ENCODE measurements at regions not wholly inside any gene's neighbourhood (a gene's known extent, or its start where the extent isn't known, plus 50 kb on each side); places are given as distances from the start of the nearest gene placed in this dataset.

DNA sequence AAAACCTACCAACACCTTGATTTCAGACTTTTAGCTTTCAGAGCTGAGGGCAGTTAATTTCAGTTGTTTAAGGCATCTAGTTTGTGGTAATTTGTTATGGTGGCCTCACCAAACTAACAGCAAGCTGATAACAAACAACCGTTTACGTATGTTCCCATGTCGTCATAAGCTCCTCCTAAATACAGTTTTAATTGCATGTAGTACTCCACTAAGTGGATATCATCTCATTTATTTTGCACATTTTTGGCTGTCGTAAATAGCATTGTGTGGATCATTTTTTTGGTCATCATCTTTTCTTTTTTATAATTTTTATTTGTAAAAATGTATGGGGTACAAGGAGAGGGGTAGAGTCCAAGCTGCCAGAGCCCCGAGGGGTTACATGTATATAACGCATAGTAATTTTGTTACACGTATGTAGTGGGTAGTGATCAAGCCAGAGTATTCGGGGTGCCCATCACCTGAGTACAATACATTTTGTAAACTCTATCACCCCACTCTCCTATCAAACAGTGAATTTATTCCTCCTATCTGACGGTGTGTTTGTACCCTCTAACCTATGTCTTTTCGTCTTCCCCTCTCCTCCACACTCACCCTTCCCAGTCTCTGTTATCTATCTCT is 89.2 kb upstream of the MYCN start:
- DNase-seq: no peak
- Histone ChIP-seq H3K36me3 (no peaks in the 10 kb centered on the region), H3K27me3 (no peaks in the 10 kb centered on the region), H3K9me3 (no peaks in the 10 kb centered on the region), H3K4me1 (no peaks in the 10 kb centered on the region), H3K4me3 (no peak overlapping the region), H3K27ac (no peak overlapping the region)
- WGBS, 2 donors: 83 to 91% methylated on average over 10 of the region's 10 CpGs
- intact Hi-C loops (cut with DNase I): no loop called here
- no peak for TF ChIP-seq POLR2A (IDR thresholded peaks at IDR 0.05)

DNA sequence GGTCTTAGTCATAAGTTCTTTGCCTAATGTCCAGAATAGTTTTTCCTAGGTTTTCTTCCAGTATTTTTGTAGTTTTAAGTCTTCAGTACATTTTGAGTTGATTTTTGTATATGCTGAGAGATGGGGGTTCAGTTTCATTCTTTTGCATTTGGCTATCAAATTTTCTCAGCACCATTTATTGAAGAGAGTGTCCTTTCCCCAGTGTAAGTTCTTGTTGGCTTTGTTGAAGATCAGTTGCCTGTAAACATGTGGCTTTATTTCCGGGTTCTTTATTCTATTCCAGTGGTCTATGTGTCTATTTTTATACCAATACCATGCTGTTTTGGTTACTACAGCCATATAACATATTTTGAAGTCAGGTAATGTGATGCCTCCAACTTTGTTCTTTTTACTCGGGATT is 87.5 kb upstream of the MYCN start:
- intact Hi-C loops (cut with DNase I): no loop called here
- Histone ChIP-seq H3K9me3 (no peaks in the 10 kb centered on the region), H3K36me3 (no peaks in the 10 kb centered on the region), H3K27ac (no peak overlapping the region), H3K4me3 (no peak overlapping the region), H3K4me1 (no peaks in the 10 kb centered on the region), H3K27me3 (no peaks in the 10 kb centered on the region)
- TF ChIP-seq, protein P1, sequence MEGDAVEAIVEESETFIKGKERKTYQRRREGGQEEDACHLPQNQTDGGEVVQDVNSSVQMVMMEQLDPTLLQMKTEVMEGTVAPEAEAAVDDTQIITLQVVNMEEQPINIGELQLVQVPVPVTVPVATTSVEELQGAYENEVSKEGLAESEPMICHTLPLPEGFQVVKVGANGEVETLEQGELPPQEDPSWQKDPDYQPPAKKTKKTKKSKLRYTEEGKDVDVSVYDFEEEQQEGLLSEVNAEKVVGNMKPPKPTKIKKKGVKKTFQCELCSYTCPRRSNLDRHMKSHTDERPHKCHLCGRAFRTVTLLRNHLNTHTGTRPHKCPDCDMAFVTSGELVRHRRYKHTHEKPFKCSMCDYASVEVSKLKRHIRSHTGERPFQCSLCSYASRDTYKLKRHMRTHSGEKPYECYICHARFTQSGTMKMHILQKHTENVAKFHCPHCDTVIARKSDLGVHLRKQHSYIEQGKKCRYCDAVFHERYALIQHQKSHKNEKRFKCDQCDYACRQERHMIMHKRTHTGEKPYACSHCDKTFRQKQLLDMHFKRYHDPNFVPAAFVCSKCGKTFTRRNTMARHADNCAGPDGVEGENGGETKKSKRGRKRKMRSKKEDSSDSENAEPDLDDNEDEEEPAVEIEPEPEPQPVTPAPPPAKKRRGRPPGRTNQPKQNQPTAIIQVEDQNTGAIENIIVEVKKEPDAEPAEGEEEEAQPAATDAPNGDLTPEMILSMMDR (IDR thresholded peaks at IDR 0.05): no peak
- TF ChIP-seq POLR2A (IDR thresholded peaks at IDR 0.05): no peak
- 70 to 75% methylated on average over 2 of the region's 2 CpGs for WGBS, 2 donors
- DNase-seq: no peak

DNA sequence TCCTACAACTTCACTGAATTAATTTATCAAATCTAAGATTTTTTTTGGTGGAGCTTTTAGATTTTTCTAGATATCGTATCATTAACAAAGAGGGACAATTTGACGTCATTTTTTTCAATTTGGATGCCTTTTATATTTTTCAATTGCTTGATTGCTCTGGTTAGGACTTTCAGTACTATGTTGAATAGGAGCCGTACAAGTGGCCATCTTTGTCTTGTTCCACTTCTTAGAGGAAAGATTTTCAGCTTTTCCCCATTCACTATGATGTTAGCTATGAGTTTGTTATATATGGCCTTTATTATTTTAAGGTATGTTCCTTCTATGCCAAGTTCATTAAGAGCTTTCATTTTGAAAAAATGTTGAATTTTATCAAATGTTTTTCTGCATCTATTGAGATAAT is 86.4 kb upstream of the MYCN start:
- no peaks in the 10 kb centered on the region for H3K4me1 ChIP-seq
- no peak overlapping the region for H3K27ac ChIP-seq
- no peak for DNase-seq
- no peaks in the 10 kb centered on the region for H3K9me3 ChIP-seq
- WGBS, 2 donors: 59 to 60% methylated on average over 3 of the region's 3 CpGs
- H3K27me3 ChIP-seq: no peaks in the 10 kb centered on the region
- H3K4me3 ChIP-seq: no peak overlapping the region
- TF ChIP-seq POLR2A (IDR thresholded peaks at IDR 0.05): no peak
- TF ChIP-seq, protein P1 (IDR thresholded peaks at IDR 0.05): no peak
- intact Hi-C loops (cut with DNase I): no loop called here
- H3K36me3 ChIP-seq: no peaks in the 10 kb centered on the region

DNA sequence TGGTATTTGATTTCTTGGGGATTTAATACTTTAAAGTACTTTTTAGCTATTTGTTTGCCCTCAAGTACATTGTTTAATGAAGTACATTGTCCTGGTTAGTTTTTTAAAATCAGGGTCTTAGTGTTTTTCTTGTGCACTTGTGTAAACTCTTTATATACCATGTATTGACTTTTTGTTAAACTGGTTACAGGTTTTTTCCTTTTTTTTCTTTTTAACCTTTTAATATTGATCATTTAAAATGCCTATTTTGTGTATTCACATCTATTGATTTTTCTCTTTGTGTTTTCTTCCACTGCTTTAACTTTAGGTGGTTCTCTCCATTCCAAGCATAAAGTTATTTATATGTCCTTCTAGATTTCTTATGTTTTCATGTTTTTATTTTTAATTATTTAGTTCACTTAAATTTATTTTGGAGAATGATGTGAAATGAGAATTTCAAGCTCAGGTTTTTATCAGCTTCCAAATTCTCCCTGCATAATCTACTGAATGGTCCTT is 84.5 kb upstream of the MYCN start:
- H3K36me3 ChIP-seq: no peaks in the 10 kb centered on the region
- H3K4me3 ChIP-seq: no peak overlapping the region
- intact Hi-C loops (cut with DNase I): no loop called here
- no peak for DNase-seq
- H3K27me3 ChIP-seq: no peaks in the 10 kb centered on the region
- no peak overlapping the region for H3K27ac ChIP-seq
- no peaks in the 10 kb centered on the region for H3K9me3 ChIP-seq
- TF ChIP-seq, protein P1 (IDR thresholded peaks at IDR 0.05): no peak
- no peak for TF ChIP-seq POLR2A (IDR thresholded peaks at IDR 0.05)
- H3K4me1 ChIP-seq: no peaks in the 10 kb centered on the region

DNA sequence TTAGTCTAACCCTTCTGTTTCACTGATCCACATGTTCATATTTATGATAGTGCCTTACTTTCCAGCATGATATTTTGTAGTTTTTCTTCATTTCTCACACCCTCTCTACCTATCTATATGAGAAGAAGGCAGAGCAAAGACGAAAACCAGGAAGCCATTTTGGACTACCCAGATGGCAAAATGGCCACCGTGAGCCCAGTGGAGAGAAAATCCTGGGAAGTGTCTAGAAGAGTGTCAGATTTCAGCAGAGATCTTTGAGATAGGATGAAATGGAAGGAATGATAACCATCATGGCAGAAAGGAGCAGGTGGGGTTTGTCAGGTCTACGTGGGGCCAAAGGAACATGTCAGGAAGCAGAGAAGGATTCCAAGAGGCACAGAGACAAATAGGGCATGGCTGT is 84.0 kb upstream of the MYCN start:
- intact Hi-C loops (cut with DNase I): no loop called here
- TF ChIP-seq, protein P1 (IDR thresholded peaks at IDR 0.05): no peak
- no peak for TF ChIP-seq POLR2A (IDR thresholded peaks at IDR 0.05)
- 73 to 88% methylated on average over 2 to 3 of the region's 3 CpGs for WGBS, 2 donors

DNA sequence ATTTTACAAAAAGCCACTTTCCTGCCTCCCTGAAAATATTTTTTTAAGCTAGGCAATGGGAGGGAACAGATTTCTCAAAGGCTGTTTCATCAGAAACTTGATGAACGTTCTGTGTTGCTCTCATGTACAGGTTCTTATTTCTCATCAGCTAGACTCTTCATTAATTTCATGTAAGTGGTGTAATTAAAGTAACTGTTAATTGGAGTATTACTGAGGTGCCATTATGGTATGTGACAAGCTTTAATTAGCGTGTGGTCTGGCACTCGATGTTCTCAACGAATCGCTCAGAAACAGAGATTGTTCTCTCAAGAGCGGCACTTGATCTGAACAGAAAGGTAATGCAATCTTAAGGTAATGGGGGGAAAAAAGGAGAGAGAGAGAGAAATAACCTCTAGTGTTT is 81.9 kb upstream of the MYCN start:
- 86 to 89% methylated on average over 6 of the region's 6 CpGs for WGBS, 2 donors
- no peaks in the 10 kb centered on the region for H3K36me3 ChIP-seq
- no peak for TF ChIP-seq POLR2A (IDR thresholded peaks at IDR 0.05)
- TF ChIP-seq, protein P1 (IDR thresholded peaks at IDR 0.05): no peak
- no peak overlapping the region for H3K4me3 ChIP-seq
- no peak overlapping the region for H3K27ac ChIP-seq
- no peaks in the 10 kb centered on the region for H3K9me3 ChIP-seq
- DNase-seq: no peak
- no peaks in the 10 kb centered on the region for H3K27me3 ChIP-seq
- H3K4me1 ChIP-seq: no peaks in the 10 kb centered on the region
- intact Hi-C loops (cut with DNase I): no loop called here

More for the DNA sequence above, 84.0 kb upstream of the MYCN start:
- DNase-seq: no peak
- Histone ChIP-seq H3K27ac (no peak overlapping the region), H3K4me1 (no peaks in the 10 kb centered on the region), H3K4me3 (no peak overlapping the region), H3K27me3 (no peaks in the 10 kb centered on the region), H3K9me3 (no peaks in the 10 kb centered on the region), H3K36me3 (no peaks in the 10 kb centered on the region)
